ENCODE measurements at regions not wholly inside any gene's neighbourhood (a gene's known extent, or its start where the extent isn't known, plus 50 kb on each side); places are given as distances from the start of the nearest gene placed in this dataset.

DNA sequence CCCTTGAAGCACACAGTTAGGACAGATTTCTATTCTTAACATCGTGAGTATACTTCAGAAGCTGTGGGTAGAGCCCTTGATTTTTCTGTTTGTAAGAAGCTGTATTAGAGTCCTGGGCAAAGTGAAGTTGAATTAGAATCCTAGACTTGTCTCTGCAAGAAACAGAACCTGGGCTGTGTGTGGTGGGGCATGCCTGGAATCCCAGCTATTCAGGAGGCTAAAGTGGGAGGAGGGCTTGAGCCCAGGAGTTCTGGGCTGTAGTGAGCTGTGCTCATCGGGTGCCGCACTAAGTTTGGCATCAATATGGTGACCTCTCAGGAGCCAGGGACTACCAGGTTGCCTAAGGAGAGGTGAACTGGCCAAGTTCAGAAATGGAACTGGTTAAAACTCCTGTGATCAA, 183.4 kb downstream of the GNAI1 start:
- Histone ChIP-seq H3K27me3 (replicated peaks; ENCODE audit: control insufficient read depth, insufficient read depth, low read length) (no peaks in the 10 kb centered on the region; the same call in none of the 2 replicates), H3K36me3 (ENCODE audit: control insufficient read depth, insufficient read depth, low read length) (no peaks in the 10 kb centered on the region), H3K4me3 (ENCODE audit: low read depth, low read length) (no peak overlapping the region), H3K4me1 (peaks cover 3% of the 10 kb centered on the region; the same call in 1 of the 2 replicates), H3K9me3 (no peaks in the 10 kb centered on the region)
- Mint-ChIP-seq H3K4me1 (ENCODE audit: low read depth, unreplicated experiment) (peaks cover 19% of the 10 kb centered on the region), H3K27me3 (ENCODE audit: insufficient read depth, unreplicated experiment) (peaks cover 10% of the 10 kb centered on the region), H3K27ac (ENCODE audit: unreplicated experiment) (no peak overlapping the region), H3K9me3 (ENCODE audit: unreplicated experiment) (no peaks in the 10 kb centered on the region), H3K36me3 (ENCODE audit: insufficient read depth, unreplicated experiment) (no peaks in the 10 kb centered on the region), H3K4me3 (ENCODE audit: unreplicated experiment) (no peak overlapping the region)
- CTCF ChIA-PET = no interaction called here
- BruUV-seq (replicated peaks) = no TSS peak
- TF ChIP-seq CTCF (IDR thresholded peaks at IDR 0.05; ENCODE audit: insufficient read depth in 1 of 2, low read depth in 1 of 2, low read length in 1 of 2, severe bottlenecking in 1 of 2, unreplicated experiment in 1 of 2) = no peak
- intact Hi-C loops (cut with micrococcal nuclease; ENCODE audit: unreplicated experiment) = no loop called here
- no peak for DNase-seq
- POLR2A ChIA-PET = no interaction called here

GRCh38 chr7:80316811-80317210, 182.2 kb downstream of the GNAI1 start:
- intact Hi-C loops (cut with micrococcal nuclease; ENCODE audit: unreplicated experiment) = no loop called here
- POLR2A ChIA-PET = no interaction called here
- Histone ChIP-seq H3K36me3 (ENCODE audit: control insufficient read depth, insufficient read depth, low read length) (no peaks in the 10 kb centered on the region), H3K4me1 (peaks cover 3% of the 10 kb centered on the region), H3K4me3 (ENCODE audit: low read depth, low read length) (no peak overlapping the region), H3K27me3 (replicated peaks; ENCODE audit: control insufficient read depth, insufficient read depth, low read length) (no peaks in the 10 kb centered on the region; the same call in none of the 2 replicates), H3K9me3 (no peaks in the 10 kb centered on the region)
- no TSS peak for BruUV-seq (replicated peaks)
- DNase-seq = no peak
- no peak for TF ChIP-seq CTCF (IDR thresholded peaks at IDR 0.05; ENCODE audit: insufficient read depth in 1 of 2, low read depth in 1 of 2, low read length in 1 of 2, severe bottlenecking in 1 of 2, unreplicated experiment in 1 of 2)
- Mint-ChIP-seq H3K36me3 (ENCODE audit: insufficient read depth, unreplicated experiment) (no peaks in the 10 kb centered on the region), H3K27me3 (ENCODE audit: insufficient read depth, unreplicated experiment) (peaks cover 10% of the 10 kb centered on the region), H3K4me3 (ENCODE audit: unreplicated experiment) (no peak overlapping the region), H3K9me3 (ENCODE audit: unreplicated experiment) (no peaks in the 10 kb centered on the region), H3K4me1 (ENCODE audit: low read depth, unreplicated experiment) (peaks cover 19% of the 10 kb centered on the region), H3K27ac (ENCODE audit: unreplicated experiment) (no peak overlapping the region)
- CTCF ChIA-PET = interaction anchor here (0.6 kb wide), 1 partner anchor 183 kb away, joined by 3 read pairs; no protein-coding TSS in a partner anchor

DNA sequence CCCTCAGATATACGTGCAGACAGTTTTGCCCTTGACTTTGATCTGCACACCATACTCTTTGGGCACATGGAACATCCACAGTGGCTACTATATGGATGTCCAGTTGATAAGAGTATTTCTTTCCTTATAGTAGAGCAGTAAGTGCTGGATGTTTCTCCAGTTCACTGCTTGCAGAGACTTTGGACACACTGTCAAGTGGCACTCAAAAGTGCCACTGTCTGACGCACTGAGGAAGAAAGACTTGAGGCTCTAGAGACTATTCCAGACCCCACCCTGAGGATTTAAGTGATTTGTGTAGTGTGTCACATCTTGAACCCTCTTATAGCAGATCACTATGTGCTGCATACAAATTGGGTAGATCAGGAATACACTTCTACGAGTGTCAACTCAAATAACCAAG, 179.1 kb downstream of the GNAI1 start:
- Histone ChIP-seq H3K36me3 (ENCODE audit: control insufficient read depth, insufficient read depth, low read length) (no peaks in the 10 kb centered on the region), H3K4me3 (ENCODE audit: low read depth, low read length) (no peak overlapping the region), H3K9me3 (no peaks in the 10 kb centered on the region), H3K27me3 (replicated peaks; ENCODE audit: control insufficient read depth, insufficient read depth, low read length) (no peaks in the 10 kb centered on the region; the same call in 1 of the 2 replicates), H3K4me1 (peaks cover 9% of the 10 kb centered on the region)
- Mint-ChIP-seq H3K27ac (ENCODE audit: unreplicated experiment) (no peak overlapping the region), H3K9me3 (ENCODE audit: unreplicated experiment) (no peaks in the 10 kb centered on the region), H3K27me3 (ENCODE audit: insufficient read depth, unreplicated experiment) (peaks cover 8% of the 10 kb centered on the region), H3K36me3 (ENCODE audit: insufficient read depth, unreplicated experiment) (no peaks in the 10 kb centered on the region), H3K4me1 (ENCODE audit: low read depth, unreplicated experiment) (peaks cover 19% of the 10 kb centered on the region), H3K4me3 (ENCODE audit: unreplicated experiment) (no peak overlapping the region)
- intact Hi-C loops (cut with micrococcal nuclease; ENCODE audit: unreplicated experiment) = no loop called here
- ChIA-PET CTCF (no interaction called here), POLR2A (no interaction called here)
- BruUV-seq (replicated peaks) = no TSS peak
- DNase-seq = no peak
- TF ChIP-seq CTCF (IDR thresholded peaks at IDR 0.05; ENCODE audit: insufficient read depth in 1 of 2, low read depth in 1 of 2, low read length in 1 of 2, severe bottlenecking in 1 of 2, unreplicated experiment in 1 of 2) = no peak
